ENCODE measurements at regions not wholly inside any gene's neighbourhood (a gene's known extent, or its start where the extent isn't known, plus 50 kb on each side); places are given as distances from the start of the nearest gene placed in this dataset.

DNA sequence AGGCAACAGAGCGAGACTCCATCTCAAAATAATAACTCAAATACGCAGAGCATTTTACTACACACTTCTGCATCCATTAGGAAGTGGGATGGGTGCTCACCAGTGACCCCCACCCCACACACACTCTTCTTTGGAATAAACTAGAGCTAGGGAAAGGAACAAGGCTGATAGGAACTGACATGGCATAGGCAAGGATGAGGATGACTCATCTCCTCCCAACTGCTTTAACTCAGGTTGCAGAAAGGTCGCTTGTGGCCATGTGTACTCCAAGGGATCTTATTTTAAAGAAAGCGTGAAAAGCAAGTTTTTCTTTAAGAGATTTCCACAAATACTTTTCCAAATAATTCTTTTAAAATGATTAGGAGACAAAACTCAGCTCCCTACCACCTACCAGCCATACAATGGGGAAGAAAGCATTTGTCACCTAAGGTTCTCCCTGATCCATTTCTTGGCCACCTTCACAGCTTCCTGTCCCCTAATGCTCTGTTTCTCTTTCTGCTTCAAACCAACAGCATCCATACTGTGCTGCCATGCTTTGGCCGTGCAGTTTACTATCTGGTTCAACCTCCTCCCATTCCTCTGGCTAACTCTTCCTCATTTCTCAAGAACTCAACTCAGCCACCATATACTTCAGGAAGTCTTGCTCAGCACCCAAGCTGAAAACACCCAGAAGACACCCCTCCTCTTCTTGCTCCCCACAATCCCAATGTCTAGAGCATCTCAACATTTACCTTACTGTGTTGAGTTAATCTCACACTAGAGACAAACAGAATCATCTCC is 211.9 kb downstream of the ACTL7B start:
- ChIA-PET POLR2A (no interaction called here), CTCF (no interaction called here)
- dilution Hi-C loops (cut with MboI; ENCODE audit: extremely low pct_ligation_motif_present, low sequenced_read_pairs) (no loop called here), intact Hi-C loops (cut with micrococcal nuclease) (no loop called here)
- Histone ChIP-seq H3K9ac (replicated peaks; ENCODE audit: extremely low read depth, insufficient read depth, low read length) (no peak overlapping the region), H2AFZ (ENCODE audit: low read depth, low read length) (no peak overlapping the region), H3K79me2 (ENCODE audit: control insufficient read depth, insufficient read depth, low read length) (no peaks in the 10 kb centered on the region), H3K27ac (ENCODE audit: insufficient read depth, low read depth, low read length) (no peak overlapping the region), H3K4me3 (replicated peaks in 1 of 3; ENCODE audit: insufficient read depth in 1 of 3, low read depth in 1 of 3, low read length in 3 of 3) (no peak overlapping the region), H3K36me3 (ENCODE audit: control insufficient read depth in 2 of 2, extremely low read depth in 1 of 2, insufficient read depth in 2 of 2, low read length in 2 of 2) (no peaks in the 10 kb centered on the region), H3K27me3 (ENCODE audit: control insufficient read depth in 2 of 2, insufficient read depth in 2 of 2, low read length in 2 of 2) (no peaks in the 10 kb centered on the region), H3K9me1 (replicated peaks; ENCODE audit: control insufficient read depth, extremely low read depth, insufficient read depth, low read length) (no peaks in the 10 kb centered on the region), H3K4me1 (ENCODE audit: control insufficient read depth, extremely low read depth, insufficient read depth, low read length) (no peaks in the 10 kb centered on the region), H4K20me1 (replicated peaks; ENCODE audit: control insufficient read depth, extremely low read depth, insufficient read depth, low read length) (no peaks in the 10 kb centered on the region), H3K4me2 (ENCODE audit: insufficient read depth, low read length) (no peak overlapping the region), H3K9me3 (replicated peaks; ENCODE audit: control insufficient read depth, insufficient read depth, low read length) (no peaks in the 10 kb centered on the region)
- FAIRE-seq (no peak), DNase-seq (ENCODE audit: low read depth, low spot score) (no peak)
- no TSS peak for BruUV-seq (replicated peaks)
- no peak for TF ChIP-seq GATA2 (IDR thresholded peaks at IDR 0.05; ENCODE audit: insufficient read depth, insufficient read length, low read depth, low read length)
- TF ChIP-seq EZH2 (IDR thresholded peaks at IDR 0.05; ENCODE audit: borderline replicate concordance, low read depth, low read length, severe bottlenecking): no peak
- no peak for TF ChIP-seq POLR2A (IDR thresholded peaks at IDR 0.05; ENCODE audit: low read depth, low read length)
- no peak for TF ChIP-seq POLR2AphosphoS5 (IDR thresholded peaks at IDR 0.05; ENCODE audit: insufficient read depth, low read depth, low read length)
- no peak for TF ChIP-seq FOS (IDR thresholded peaks at IDR 0.05; ENCODE audit: borderline replicate concordance, insufficient read depth, low read length)
- TF ChIP-seq, protein P1, sequence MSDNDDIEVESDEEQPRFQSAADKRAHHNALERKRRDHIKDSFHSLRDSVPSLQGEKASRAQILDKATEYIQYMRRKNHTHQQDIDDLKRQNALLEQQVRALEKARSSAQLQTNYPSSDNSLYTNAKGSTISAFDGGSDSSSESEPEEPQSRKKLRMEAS (IDR thresholded peaks at IDR 0.05; ENCODE audit: insufficient read depth, insufficient read length): no peak
- TF ChIP-seq MYC (IDR thresholded peaks at IDR 0.05; ENCODE audit: low read depth, low read length): no peak
- TF ChIP-seq, protein P2, sequence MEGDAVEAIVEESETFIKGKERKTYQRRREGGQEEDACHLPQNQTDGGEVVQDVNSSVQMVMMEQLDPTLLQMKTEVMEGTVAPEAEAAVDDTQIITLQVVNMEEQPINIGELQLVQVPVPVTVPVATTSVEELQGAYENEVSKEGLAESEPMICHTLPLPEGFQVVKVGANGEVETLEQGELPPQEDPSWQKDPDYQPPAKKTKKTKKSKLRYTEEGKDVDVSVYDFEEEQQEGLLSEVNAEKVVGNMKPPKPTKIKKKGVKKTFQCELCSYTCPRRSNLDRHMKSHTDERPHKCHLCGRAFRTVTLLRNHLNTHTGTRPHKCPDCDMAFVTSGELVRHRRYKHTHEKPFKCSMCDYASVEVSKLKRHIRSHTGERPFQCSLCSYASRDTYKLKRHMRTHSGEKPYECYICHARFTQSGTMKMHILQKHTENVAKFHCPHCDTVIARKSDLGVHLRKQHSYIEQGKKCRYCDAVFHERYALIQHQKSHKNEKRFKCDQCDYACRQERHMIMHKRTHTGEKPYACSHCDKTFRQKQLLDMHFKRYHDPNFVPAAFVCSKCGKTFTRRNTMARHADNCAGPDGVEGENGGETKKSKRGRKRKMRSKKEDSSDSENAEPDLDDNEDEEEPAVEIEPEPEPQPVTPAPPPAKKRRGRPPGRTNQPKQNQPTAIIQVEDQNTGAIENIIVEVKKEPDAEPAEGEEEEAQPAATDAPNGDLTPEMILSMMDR (IDR thresholded peaks at IDR 0.05; ENCODE audit: extremely low read depth in 1 of 2, insufficient read depth in 1 of 2, low read depth in 1 of 2, low read length in 2 of 2): no peak
- no peak for TF ChIP-seq JUN (IDR thresholded peaks at IDR 0.05; ENCODE audit: borderline replicate concordance, insufficient read depth, insufficient read length, low read depth)

All from endothelial cell of umbilical vein (primary cell).